ENCODE measurements at regions not wholly inside any gene's neighbourhood (a gene's known extent, or its start where the extent isn't known, plus 50 kb on each side); places are given as distances from the start of the nearest gene placed in this dataset.
"Not testable (repeated sequence)": the region's sequence is repeated elsewhere in the genome, so short reads cannot be mapped to it uniquely, and the experiment has no call there.

GRCh38 chr19:27962264-27962663 is 1250.7 kb downstream of the UQCRFS1 start:
- DNase-seq = no peak

GRCh38 chr19:27955485-27956480 is 1257.2 kb downstream of the UQCRFS1 start:
- no peak for DNase-seq

DNA sequence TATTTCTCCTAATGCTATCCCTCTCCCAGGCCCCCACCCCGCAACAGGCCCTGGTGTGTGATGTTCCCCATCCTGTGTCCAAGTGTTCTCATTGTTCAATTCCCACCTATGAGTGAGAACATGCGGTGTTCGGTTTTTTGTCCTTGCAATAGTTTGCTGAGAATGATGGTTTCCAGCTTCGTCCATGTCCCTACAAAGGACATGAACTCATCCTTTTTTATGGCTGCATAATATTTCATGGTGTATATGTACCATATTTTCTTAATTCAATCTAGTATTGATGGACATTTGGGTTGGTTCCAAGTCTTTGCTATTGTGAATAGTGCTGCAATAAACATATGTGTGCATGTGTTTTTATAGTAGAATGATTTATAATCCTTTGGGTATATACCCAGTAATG is 1270.3 kb downstream of the UQCRFS1 start:
- DNase-seq = not testable (repeated sequence)

DNA sequence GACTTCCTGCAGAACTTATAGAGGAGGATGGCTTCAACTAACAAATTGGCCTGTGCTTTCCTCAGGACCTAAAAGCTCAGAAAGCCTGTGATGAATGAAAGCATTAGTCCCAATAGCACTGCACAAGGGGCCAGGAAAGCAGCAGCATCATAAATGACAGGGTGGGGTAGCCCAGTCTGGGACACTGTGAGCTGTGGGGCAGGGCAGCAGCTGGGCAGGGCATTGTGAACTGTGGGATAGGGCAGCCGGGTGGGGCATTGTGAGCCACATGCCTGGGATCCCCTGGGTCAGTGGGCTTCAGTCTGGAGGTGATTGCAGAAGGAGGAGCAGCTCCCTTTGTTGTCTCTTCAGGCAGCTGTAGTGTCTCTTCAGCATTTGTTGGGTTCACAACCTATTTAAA is 1276.8 kb downstream of the UQCRFS1 start:
- no peak for DNase-seq

DNA sequence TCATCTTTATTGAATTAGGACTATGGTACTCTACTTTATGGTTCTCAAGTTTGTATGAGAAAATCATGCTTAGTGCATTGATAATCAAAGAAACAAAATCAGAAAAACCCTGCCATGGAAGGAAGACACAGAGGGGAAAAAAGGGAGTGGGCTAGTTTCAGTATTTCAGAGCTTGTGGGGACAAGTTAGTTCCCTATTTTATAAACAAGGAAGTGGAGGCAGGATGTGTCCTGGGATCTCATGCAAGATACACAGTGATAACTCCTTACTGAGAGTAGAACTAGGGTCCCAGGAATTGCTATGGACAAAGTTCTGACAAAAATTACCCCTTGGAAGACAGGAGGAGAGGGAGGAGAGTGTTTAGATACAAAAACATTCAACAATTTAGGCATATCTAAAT is 1277.3 kb downstream of the UQCRFS1 start:
- no peak for DNase-seq

- DNase-seq = no peak
These were observed 1283.6 kb downstream of the UQCRFS1 start for GRCh38 chr19:27929399-27929798.

- DNase-seq = no peak
These were observed 1287.7 kb downstream of the UQCRFS1 start for GRCh38 chr19:27925202-27925601.

DNA sequence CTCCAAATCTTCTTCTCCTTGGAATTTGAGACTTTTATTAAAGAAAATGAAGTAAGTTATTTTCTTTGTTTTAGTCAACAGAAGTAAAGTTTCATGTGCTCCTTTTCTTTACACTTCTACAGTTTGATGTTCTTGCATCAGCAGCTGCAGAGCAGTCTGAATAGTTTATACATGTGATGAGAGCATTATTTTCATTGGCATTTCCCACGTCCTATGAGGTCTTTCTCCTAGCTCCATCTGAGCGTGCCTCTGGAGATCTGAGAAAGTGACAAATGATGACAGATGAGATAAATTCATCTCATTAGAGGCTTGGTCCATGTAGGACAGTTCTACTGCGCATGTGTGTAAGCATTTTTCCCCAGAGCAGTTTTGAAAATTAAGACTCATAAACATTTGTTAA is 1290.0 kb downstream of the UQCRFS1 start:
- DNase-seq = no peak

- DNase-seq = no peak
These were observed 1292.2 kb downstream of the UQCRFS1 start for GRCh38 chr19:27920774-27921173.

- DNase-seq = no peak
These were observed 1294.1 kb downstream of the UQCRFS1 start for GRCh38 chr19:27918818-27919217.

GRCh38 chr19:27911122-27911898 is 1301.6 kb downstream of the UQCRFS1 start:
- no peak for DNase-seq

- no peak for DNase-seq
These were observed 1303.1 kb downstream of the UQCRFS1 start for GRCh38 chr19:27909861-27910260.

DNA sequence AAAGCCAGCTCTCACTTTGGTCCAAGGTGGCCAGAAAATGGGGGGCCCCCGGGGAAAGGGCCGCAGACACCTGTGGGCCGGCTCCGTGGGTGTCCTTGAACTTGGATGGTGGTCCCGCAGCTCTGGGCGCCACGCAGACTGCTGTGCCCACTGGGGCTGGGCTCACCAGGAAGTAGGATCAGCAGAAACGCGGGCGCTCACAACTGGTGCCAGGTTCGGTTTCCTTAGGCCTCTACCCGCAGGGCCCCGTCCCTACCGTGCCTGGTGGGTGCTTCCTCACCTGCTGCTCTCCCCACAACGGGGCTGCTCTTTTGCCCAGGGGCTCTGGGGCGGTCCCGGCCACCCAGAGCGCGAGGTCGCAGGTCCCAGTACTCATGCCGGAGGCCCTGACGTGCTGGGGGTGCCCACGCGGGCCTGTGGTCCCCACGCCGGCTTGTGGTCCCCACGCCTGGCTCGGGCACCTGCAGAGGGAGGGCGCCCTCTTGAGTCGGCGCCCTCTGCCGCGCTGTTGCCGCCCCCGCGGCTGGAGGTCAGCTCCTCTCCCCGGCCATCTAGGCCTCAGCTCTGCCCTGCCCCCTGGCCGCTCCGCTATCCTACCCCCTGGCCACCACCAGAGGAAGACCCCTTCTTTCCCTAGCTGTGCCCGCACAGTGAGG is 1303.6 kb downstream of the UQCRFS1 start:
- DNase-seq = no peak

DNA sequence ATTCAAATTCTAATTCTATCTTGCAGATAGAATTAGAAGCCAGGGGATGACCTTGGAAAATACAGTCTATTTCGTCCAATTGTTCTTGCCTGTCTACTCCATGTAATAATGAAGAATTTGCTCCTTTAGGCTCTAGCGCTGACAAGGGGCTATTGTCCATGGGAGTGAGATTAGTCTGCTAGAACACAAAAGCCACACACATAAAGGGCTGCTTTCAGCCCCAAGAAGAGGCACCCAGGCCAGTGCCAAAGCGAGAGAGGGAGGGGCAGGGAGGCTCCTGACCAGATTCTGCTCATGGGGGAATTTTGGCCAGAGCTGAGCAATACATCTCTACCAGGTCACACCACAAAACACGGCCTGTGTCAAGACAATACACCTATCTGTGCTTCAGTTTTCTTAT is 1306.9 kb downstream of the UQCRFS1 start:
- DNase-seq = no peak

- DNase-seq = no peak
These were observed 1307.9 kb downstream of the UQCRFS1 start for GRCh38 chr19:27905074-27905473.

- DNase-seq = no peak
These were observed 1311.9 kb downstream of the UQCRFS1 start for GRCh38 chr19:27901078-27901477.

- DNase-seq = no peak
These were observed 1316.9 kb downstream of the UQCRFS1 start for GRCh38 chr19:27896091-27896490.

DNA sequence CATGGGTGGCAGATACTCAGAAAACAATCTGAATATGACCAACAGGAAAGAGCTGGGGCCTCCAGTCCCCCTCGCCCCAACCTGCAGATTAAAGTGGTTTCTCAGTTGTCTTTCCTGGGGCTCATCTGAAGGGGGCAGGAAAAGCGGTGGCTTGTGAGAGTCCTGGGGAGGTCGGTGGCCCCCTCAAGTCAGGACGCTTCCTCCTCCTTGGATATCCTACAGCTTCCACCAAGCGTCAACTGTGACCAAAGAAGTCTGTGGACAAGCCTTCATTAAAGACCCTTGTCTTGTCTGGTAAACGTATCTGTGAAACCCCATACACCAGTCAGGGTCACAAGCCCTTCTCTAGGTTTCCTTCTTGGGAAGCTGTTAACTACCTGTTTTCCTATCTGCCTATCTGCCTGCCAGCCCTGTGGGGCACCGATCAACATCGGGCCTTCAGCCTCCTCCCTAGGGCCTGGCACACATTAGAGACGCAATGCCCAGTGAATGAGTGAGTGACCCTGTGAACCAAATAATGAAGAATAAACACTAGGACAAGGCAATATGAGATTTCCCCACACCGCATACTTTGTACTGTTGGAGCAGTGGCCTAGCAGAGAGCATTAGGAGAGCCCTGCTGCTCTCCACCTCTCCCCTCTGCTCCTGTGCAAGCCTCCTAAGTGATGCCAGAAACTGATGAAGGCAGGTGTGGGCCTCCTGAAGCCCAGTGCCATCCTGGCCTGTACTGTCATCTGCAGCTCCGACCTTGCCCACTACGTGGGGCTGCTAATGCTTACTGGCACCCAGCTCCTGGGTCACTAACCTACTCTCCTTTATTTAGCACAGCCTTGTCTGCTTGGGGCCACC is 1317.8 kb downstream of the UQCRFS1 start:
- DNase-seq = no peak

GRCh38 chr19:27892500-27892899 is 1320.5 kb downstream of the UQCRFS1 start:
- DNase-seq = no peak

GRCh38 chr19:27891411-27891810 is 1321.5 kb downstream of the UQCRFS1 start:
- no peak for DNase-seq

- DNase-seq = no peak
These were observed 1322.3 kb downstream of the UQCRFS1 start for GRCh38 chr19:27890696-27891095.

DNA sequence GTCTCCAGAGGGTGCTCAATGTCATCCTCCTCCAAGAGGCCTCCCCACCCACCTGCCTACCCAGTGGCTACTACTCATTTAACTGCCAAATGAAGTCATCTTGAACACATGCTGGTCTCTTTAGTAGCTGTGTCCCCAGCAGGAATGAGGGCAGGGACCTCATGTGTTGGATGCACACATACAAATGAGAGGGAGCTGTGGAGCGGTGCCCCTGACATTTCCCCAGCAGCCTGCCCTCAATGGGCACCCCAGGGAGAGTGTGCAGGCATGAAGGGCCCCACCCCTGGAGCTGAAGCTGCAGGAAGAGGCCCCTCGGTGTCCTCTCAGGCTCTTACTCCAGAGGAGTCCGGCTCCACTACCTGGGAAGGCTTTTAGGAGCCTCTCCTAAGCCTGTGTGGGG is 1322.7 kb downstream of the UQCRFS1 start:
- DNase-seq = no peak
